ENCODE measurements at regions not wholly inside any gene's neighbourhood (a gene's known extent, or its start where the extent isn't known, plus 50 kb on each side); places are given as distances from the start of the nearest gene placed in this dataset.
A peak's percentile ranks its signal among the peaks of the same experiment; 100 is the strongest.

DNA sequence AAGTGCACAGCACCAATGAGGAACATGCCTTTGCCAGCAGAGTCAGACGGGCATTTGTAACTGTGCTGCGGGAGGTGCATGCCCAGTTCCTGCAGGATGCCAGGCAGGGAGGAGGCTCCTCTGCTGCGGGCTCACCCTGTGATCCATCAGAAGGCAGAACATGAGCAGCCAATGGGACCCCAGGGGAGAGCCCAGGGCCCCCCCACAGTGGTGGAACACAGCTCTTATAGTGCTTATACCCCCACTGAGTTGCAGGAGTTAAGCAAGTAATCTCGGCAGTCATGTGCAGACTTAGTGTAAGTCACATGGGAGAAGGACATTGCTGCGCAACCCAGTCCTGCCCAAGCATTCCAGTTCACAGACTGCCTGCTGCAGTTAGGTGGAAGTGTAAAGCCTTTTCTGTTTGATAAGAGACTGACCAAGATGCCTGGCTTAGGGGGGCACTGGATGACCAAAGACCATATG is 120.3 kb upstream of the TMEM106B start (continued):
- TF ChIP-seq, protein P1, sequence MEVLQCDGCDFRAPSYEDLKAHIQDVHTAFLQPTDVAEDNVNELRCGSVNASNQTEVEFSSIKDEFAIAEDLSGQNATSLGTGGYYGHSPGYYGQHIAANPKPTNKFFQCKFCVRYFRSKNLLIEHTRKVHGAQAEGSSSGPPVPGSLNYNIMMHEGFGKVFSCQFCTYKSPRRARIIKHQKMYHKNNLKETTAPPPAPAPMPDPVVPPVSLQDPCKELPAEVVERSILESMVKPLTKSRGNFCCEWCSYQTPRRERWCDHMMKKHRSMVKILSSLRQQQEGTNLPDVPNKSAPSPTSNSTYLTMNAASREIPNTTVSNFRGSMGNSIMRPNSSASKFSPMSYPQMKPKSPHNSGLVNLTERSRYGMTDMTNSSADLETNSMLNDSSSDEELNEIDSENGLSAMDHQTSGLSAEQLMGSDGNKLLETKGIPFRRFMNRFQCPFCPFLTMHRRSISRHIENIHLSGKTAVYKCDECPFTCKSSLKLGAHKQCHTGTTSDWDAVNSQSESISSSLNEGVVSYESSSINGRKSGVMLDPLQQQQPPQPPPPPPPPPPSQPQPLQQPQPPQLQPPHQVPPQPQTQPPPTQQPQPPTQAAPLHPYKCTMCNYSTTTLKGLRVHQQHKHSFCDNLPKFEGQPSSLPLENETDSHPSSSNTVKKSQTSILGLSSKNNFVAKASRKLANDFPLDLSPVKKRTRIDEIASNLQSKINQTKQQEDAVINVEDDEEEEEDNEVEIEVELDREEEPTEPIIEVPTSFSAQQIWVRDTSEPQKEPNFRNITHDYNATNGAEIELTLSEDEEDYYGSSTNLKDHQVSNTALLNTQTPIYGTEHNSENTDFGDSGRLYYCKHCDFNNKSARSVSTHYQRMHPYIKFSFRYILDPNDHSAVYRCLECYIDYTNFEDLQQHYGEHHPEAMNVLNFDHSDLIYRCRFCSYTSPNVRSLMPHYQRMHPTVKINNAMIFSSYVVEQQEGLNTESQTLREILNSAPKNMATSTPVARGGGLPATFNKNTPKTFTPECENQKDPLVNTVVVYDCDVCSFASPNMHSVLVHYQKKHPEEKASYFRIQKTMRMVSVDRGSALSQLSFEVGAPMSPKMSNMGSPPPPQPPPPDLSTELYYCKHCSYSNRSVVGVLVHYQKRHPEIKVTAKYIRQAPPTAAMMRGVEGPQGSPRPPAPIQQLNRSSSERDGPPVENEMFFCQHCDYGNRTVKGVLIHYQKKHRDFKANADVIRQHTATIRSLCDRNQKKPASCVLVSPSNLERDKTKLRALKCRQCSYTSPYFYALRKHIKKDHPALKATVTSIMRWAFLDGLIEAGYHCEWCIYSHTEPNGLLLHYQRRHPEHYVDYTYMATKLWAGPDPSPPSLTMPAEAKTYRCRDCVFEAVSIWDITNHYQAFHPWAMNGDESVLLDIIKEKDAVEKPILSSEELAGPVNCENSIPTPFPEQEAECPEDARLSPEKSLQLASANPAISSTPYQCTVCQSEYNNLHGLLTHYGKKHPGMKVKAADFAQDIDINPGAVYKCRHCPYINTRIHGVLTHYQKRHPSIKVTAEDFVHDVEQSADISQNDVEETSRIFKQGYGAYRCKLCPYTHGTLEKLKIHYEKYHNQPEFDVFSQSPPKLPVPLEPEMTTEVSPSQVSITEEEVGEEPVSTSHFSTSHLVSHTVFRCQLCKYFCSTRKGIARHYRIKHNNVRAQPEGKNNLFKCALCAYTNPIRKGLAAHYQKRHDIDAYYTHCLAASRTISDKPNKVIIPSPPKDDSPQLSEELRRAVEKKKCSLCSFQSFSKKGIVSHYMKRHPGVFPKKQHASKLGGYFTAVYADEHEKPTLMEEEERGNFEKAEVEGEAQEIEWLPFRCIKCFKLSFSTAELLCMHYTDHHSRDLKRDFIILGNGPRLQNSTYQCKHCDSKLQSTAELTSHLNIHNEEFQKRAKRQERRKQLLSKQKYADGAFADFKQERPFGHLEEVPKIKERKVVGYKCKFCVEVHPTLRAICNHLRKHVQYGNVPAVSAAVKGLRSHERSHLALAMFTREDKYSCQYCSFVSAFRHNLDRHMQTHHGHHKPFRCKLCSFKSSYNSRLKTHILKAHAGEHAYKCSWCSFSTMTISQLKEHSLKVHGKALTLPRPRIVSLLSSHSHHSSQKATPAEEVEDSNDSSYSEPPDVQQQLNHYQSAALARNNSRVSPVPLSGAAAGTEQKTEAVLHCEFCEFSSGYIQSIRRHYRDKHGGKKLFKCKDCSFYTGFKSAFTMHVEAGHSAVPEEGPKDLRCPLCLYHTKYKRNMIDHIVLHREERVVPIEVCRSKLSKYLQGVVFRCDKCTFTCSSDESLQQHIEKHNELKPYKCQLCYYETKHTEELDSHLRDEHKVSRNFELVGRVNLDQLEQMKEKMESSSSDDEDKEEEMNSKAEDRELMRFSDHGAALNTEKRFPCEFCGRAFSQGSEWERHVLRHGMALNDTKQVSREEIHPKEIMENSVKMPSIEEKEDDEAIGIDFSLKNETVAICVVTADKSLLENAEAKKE (CRISPR knock-in tag; IDR thresholded peaks at IDR 0.05) = no peak
- TF ChIP-seq EZH2 (IDR thresholded peaks at IDR 0.05; ENCODE audit: low read depth, unreplicated experiment) (no peak), ZNF331 (CRISPR knock-in tag; IDR thresholded peaks at IDR 0.05; ENCODE audit: low read depth) (no peak), CREB1 (CRISPR knock-in tag; IDR thresholded peaks at IDR 0.05; ENCODE audit: low read depth) (no peak)
- TF ChIP-seq, protein P2, sequence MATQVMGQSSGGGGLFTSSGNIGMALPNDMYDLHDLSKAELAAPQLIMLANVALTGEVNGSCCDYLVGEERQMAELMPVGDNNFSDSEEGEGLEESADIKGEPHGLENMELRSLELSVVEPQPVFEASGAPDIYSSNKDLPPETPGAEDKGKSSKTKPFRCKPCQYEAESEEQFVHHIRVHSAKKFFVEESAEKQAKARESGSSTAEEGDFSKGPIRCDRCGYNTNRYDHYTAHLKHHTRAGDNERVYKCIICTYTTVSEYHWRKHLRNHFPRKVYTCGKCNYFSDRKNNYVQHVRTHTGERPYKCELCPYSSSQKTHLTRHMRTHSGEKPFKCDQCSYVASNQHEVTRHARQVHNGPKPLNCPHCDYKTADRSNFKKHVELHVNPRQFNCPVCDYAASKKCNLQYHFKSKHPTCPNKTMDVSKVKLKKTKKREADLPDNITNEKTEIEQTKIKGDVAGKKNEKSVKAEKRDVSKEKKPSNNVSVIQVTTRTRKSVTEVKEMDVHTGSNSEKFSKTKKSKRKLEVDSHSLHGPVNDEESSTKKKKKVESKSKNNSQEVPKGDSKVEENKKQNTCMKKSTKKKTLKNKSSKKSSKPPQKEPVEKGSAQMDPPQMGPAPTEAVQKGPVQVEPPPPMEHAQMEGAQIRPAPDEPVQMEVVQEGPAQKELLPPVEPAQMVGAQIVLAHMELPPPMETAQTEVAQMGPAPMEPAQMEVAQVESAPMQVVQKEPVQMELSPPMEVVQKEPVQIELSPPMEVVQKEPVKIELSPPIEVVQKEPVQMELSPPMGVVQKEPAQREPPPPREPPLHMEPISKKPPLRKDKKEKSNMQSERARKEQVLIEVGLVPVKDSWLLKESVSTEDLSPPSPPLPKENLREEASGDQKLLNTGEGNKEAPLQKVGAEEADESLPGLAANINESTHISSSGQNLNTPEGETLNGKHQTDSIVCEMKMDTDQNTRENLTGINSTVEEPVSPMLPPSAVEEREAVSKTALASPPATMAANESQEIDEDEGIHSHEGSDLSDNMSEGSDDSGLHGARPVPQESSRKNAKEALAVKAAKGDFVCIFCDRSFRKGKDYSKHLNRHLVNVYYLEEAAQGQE (IDR thresholded peaks at IDR 0.05; ENCODE audit: unreplicated experiment) = no peak

DNA sequence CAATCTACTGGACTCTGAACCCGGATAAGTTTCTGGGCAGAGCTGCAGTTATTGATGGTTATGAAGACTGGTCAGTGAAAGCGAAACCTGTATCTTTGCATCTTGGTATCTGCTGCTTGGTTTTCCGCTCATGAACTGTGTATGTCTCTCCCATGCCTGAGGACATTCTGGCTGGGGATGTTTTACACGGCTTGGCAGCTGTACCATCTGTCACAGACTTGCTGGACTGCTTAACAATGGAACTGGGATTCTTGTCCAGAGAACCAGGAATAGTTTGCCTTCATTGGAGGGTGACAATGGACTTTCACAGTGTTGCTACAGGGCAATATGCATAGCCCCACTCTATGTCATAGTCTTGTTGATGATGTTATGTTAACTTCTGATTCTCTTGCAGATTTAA is 119.9 kb upstream of the TMEM106B start:
- Mint-ChIP-seq H3K36me3 (ENCODE audit: low read depth) (no peaks in the 10 kb centered on the region), H3K27ac (no peak overlapping the region), H3K9me3 (no peaks in the 10 kb centered on the region), H3K4me3 (no peak overlapping the region), H3K4me1 (peaks cover 44% of the 10 kb centered on the region), H3K27me3 (ENCODE audit: insufficient read depth, low read depth, poor library complexity) (peaks cover 5% of the 10 kb centered on the region)
- H3K4me1 ChIP-seq (ENCODE audit: insufficient read depth) = peaks cover 15% of the 10 kb centered on the region
- H3K9me2 ChIP-seq (ENCODE audit: insufficient read depth) = no peaks in the 10 kb centered on the region
- H4K20me1 ChIP-seq (replicated peaks; ENCODE audit: insufficient read depth) = no peaks in the 10 kb centered on the region
- ATAC-seq = no peak
- no peaks in the 10 kb centered on the region for H3K27me3 ChIP-seq (ENCODE audit: insufficient read depth)
- no peak overlapping the region for H3K27ac ChIP-seq (ENCODE audit: low read depth)
- H3K79me2 ChIP-seq (replicated peaks; ENCODE audit: insufficient read depth) = no peaks in the 10 kb centered on the region
- H3K4me2 ChIP-seq = peak overlapping the region; percentile 53; the same call in 1 of the 2 replicates
- no peaks in the 10 kb centered on the region for H3K36me3 ChIP-seq (ENCODE audit: insufficient read depth)
- no peak overlapping the region for H3K4me3 ChIP-seq
- no peak overlapping the region for H2AFZ ChIP-seq
- H3F3A ChIP-seq (replicated peaks; ENCODE audit: low read depth) = no peaks in the 10 kb centered on the region
- DNase-seq (ENCODE audit: low spot score) = no peak
- TF ChIP-seq, protein P2 (IDR thresholded peaks at IDR 0.05; ENCODE audit: unreplicated experiment) = no peak
- TF ChIP-seq EZH2phosphoT487 (IDR thresholded peaks at IDR 0.05; ENCODE audit: unreplicated experiment) (no peak), EZH2 (IDR thresholded peaks at IDR 0.05; ENCODE audit: low read depth, unreplicated experiment) (no peak)
